CD4-positive, alpha-beta T cell treated with Interleukin-17A for 1 hour (primary cell): ENCODE measurements at regions not wholly inside any gene's neighbourhood (a gene's known extent, or its start where the extent isn't known, plus 50 kb on each side); places are given as distances from the start of the nearest gene placed in this dataset.

ENCODE experiments used
- DNase-seq: peaks from one replicate; pipeline ENCODE4 v3.0.0-alpha.2; 2020

DNA sequence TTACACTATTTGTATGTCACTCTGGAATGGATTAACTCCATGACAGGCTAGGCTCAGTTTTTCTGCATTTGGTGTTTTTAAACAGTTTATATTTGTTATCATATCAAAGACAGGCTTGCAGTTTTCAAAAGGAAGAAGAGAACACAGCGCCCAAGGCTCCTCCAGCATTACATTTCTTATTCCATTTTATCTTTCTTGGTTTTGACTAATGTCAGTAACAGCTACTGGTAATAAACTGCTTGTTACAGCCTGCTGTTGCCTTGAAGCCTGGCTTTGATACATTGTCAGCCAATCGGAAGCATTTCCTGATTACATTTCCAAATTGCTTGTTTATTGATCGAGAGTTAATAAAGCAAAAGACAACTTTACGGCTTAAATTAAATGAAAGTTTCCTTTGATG is 166.0 kb upstream of the MDFIC start:
- DNase-seq = no peak

DNA sequence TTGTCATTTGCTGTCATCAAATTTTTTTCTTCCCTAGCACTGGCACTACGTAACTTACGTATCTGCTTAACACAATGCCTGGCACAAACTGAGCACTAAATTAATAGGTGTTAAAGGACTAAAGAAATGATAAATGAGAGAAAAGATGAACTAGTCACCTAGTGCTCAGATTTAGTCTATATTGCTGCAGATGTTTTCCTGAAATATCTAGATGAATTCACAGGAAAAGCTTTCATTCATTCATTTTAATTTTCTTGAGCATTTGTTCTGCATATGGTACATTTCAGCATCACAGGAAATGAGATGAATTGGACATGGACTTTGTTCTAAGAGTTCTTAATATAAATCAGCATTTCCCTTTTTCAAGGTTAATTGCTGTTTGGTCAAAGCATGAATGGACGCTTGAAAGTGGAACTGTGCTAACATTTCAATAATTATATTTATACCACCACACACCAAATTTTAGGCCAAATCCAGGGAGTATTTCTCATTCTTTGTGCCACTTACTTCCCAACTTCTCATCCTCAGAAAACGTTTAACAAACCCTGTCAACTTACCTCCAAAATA is 163.2 kb upstream of the MDFIC start:
- DNase-seq = no peak

DNA sequence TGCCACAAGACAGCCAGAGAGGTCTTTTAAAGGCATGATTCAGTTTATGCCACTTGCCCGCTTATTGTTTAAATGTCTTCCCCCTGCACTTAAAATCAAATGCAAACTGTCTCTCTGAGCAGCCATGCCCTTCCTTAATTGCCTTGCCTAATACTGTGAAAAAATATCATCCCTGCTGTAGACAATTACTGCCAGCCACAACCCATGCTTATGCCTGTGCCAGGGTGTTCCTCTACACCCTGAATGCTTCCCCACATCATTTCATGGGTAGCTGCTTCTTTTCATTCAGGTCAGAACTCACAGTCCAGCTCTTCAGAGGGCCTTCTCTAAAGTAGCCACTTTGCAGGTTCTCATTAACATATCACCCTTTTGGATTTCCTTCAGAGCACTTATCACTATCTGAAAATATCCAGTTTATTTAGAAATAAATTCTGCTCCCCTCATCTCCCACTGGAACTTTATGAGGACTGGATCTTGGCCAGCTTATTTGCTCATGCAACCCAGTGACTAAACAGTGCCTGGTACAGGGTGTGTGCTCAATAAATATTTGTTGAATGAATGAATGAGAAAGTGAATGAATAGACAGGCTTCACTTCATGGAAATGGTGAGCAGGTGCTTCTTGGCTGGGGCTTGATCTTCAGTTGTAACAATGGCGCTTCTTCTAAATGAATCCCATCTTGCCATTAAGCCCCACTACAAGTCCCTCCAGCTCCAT is 162.4 kb upstream of the MDFIC start:
- DNase-seq = no peak

DNA sequence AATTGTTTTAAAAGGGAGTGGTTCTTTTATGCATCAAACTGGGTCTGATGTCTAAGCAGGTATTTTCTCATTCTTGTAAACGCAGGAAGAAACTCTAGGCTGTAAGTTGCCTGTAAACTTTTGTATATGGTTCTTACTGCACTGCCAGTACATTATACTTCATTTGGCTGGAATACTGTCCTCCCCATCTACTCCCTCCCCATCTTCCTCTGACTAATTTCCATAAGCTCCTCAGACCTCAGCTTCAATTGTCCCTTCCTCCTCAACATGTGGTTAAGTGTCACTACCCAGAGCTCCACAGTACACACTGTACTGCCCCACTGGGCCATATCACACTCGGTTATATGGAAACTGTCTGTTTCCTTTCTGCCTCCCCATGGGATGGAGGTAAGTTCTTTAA is 161.4 kb upstream of the MDFIC start:
- DNase-seq = no peak

DNA sequence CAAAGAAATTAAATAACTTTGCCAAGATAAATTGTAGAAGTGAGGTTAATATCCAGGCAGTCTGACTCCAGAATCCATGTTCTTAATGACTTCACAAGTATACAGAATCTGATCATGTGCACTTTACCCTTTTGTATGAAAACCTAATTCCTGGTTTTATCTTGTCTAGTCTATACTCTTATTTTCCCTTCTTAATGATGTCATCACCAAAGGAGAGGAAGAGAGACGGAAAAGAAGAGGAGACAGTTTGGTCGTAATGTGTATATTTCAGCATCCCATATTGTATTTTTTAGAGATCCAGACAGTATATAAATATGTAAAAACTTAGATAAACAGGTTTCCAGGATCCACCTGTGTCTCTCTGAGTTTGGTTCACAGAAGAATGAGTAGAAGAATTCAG is 159.9 kb upstream of the MDFIC start:
- DNase-seq = no peak

DNA sequence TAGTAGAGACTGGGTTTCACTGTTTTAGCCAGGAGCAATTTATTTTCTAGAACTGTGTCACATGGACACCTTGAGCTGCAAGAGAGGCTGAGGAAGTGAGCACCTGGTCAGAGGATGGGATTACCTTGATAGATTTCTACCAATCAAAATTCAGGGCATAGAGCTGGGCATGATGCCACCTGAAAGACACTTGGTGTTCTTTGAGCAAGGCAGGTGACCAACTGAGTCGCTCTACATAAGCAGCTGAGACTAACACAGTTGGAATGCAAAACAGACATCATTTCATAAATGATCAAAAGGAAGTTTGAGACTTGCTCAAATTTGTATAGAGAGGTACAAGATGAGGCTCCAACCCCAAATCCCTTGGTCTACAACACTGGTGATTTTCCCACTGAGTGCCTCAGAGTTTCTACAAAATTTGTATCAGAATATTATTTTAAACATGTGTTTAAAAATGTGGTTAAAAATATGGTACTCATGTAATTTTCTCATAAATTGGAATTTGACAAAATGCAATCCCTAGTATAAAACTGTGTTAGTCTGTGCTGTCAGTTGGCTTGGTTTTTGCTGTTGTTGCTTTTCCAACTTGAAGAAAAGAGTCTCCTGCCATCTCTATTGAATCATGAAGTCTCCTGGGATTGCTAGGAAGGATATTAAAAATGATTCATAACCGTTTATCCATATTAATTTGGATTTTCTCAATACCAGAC is 156.4 kb upstream of the MDFIC start:
- no peak for DNase-seq

DNA sequence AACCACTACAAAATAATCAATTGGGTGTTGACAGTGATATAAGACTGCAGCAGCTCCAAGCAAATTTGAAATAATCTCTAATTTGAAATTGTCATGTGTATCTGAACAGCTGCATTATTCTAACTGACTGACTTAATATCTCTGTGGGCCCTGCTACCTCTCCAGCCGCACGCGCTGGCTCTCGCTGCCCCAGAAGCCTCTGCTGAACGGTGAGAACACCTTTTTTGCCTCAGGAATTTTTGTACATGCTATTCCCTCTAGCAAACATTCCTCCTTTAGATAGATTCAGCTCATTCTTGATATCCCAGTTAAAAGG is 155.9 kb upstream of the MDFIC start:
- DNase-seq = no peak

DNA sequence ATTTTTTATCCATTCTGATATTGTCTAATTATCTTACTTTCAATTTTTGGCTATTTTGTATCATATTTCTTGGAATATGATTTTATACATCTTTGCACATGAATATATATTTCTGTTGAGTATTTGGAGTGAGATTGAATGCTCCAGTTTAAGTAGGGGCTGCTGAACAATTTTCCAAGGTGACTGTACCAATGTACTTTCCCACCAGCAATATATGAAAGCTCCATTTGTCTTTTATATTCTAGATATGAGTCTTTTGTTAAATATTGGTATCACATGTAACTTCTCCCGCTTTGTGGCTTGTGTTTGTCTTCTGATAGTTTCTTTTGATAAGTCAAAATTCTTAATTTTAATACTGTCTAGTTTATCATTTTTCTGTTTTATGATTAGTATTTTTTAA is 144.6 kb upstream of the MDFIC start:
- DNase-seq = no peak

DNA sequence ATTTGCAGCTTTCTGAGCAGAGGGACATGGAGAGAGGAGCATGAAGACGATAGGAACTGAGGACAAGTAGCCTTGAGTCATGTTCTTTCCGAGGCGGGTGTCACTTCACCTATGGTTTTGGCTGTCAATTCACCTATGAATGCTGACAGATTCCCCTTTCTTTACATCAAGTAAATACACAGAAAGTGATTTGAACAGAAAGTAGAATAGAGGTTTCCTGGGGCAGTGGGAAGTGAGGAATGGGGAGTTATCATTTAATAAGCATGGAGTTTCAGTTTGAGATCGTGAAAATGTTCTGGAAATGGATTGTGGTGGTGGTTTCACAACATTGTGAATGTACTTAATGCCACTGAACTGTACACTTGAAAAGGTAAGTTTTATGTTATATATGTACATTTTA is 138.4 kb upstream of the MDFIC start:
- no peak for DNase-seq

DNA sequence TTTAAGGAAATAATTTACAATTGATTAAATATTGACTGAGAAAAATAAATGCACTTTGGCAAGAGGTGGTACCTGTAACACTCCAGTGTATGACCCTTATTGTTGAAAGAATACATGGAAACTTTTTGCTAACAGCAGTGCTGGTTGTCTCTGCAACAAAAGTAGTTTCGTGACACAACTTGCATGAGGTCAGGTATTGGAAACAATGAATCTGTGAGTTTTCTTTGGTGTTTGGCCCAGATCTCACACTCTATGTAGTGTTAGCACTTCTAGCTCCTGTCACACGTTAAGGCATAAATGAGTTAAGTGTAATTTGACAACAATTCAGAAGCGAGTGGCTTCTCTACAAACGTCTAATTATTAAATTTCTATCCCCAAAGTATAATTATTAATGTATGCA is 137.7 kb upstream of the MDFIC start:
- no peak for DNase-seq

DNA sequence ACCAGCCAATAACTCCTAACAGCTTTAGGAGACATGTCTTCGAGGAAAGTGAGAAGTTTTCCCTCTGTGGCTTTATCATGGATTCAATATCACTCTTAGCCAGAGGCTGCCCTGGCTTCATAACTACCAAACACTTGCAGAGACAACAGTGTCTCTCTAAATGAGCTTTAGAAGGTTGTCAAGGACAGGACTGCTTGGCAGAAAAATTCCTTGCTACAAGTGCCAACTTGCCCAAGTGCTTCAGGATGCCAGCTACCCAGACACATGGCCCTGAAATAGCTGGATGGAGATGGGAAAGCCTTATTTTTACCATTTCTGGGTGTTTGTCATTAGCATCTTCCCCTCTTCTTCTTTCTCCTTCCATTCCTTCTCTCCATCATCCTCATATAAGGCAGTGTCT is 137.1 kb upstream of the MDFIC start:
- DNase-seq = no peak

DNA sequence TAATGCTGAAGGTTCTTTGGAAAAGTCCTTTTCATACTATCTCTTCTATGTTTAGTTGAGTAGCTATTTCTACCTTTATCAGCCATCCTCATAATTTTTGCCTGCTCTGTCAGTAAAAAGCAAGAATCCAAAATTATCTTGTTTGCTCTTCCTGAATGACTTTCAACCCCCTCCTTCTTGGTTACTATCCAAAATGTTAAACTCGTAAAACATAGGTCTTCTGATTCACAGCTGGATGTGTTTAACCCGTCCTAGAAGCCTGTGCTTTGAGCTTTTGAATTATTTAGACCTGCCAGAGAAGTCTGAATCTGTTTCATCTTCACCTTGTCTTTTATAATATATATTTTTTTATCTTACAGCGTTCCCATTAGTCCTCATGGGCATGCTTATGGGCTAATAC is 136.4 kb upstream of the MDFIC start:
- no peak for DNase-seq

DNA sequence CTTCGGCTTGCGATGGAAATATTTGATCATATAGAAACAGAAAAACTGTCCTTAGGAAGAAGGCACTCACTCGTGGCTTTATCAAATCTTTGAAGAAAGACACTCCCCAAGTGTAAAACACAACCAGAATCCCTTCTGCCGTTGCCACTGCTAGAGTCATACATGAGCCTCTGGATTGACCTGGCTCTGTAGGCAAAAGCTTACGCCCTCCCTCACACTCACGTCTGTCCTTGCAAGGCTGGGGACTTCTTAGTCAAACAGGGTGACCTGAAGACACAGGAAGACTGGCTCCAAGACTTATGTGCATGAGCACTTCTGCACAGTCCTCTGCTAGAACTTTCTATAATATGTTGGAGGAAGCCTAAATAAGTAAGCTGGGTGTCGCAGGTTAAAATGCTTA is 135.4 kb upstream of the MDFIC start:
- no peak for DNase-seq

DNA sequence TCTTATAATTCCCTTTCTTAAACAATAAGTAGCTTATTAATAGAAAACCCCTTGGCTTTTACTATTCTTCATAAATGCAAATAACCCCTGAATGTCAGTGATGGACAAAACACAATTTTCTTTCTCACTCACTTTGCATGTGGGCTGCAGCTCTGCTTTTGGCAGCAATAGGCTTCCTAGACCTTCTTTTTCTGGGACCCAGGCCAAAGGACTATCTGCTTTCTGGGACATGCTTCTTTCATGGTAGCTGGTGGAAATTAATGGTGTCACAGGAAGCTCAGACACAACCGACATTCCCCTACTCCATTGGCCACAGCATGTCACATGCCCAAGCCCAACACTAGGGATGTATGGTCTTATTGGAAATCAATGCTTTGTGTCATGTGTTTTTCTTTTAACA is 134.3 kb upstream of the MDFIC start:
- no peak for DNase-seq

DNA sequence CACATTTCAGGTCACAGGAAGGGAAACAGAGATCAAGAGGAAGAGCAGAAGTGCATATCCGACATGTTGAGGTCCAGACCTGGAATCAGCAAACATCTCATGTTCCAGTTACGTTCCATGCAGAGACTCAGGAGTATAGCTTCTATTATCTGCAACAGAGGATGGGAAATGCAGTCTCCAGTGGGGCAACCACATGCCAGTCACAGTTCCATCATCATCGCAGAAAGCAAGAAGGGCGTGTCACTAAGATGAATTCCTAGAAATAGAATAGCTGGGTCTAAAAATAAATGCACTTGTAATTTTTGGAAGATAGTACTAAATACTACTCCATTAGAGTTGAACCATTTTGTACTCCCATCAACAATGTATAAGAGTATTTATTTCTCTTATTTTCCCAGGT is 133.2 kb upstream of the MDFIC start:
- no peak for DNase-seq

DNA sequence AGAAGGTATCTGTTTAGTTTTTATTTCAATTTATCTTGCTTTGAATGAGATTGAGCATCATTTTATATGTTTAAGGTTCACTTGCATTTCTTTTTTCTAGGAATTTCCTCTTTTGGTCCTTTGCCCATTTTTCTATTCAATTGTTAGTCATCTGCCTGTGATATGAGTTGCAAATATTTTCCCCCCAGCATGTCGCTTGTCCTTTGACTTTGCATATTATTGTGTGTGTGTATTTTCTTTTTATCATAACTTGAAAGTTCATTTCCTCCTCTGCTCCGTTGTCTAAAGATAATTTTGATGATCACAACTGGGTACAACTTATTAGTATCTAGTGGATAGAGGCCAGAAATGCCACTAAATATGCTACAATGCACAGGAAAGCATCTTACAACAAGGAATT is 132.7 kb upstream of the MDFIC start:
- no peak for DNase-seq

DNA sequence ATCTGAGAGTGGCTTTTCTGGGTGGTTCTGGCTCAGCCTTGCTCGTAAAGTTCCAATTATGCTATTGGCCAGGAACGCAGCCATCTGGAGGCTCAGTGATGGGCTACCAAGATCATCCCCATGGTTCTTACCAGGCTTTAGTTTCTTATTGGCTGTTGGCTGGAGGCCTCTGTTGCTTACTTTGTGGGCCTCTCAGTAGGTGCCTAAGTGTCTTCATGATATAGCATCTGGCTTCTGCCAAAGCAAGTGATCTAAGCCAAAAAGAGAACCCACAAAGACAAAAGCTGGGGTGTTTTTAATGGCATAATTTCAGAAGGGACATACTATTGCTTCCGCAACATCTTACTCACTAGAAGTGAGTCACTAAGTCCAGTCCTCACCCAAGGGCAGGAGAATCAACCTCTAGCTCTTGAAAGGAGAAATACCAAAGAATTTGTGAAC is 132.0 kb upstream of the MDFIC start:
- DNase-seq = no peak

DNA sequence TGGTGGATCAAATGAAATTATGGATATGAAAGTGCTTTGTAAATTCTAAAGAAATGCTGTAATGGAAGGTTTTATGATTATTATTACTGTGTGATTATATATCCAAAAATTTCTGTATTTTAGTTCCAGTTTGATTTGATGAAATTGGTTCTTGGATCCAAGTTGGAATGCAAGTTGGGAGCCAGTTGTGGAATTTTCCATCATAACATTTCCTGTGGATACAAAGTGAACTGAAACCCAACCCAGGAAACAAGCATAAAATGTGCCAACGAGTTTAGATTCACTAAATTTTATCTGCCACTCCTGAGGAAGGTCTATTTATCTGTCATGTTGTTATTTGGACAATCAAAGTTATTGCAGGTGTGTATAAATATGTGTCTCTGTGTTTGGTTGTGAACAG is 131.4 kb upstream of the MDFIC start:
- DNase-seq = no peak

DNA sequence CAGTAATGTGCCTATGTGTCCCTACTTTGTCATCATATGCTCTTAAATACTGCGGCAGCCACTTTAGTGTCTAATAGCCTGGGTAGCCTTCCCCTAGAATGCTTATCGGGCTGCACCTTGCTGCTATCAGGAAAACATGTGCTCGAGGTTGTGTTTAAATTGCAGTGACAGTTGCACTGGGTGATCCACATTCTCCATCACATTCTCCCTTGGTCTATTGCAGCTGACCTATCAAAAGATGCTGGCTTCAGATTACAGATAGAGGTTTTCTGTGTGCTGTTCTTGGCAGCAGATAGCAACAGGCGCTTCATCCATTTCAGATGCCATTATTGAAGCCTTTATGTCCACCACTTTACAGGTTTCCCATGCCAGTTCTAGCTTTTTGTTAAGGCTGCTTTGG is 130.1 kb upstream of the MDFIC start:
- no peak for DNase-seq

DNA sequence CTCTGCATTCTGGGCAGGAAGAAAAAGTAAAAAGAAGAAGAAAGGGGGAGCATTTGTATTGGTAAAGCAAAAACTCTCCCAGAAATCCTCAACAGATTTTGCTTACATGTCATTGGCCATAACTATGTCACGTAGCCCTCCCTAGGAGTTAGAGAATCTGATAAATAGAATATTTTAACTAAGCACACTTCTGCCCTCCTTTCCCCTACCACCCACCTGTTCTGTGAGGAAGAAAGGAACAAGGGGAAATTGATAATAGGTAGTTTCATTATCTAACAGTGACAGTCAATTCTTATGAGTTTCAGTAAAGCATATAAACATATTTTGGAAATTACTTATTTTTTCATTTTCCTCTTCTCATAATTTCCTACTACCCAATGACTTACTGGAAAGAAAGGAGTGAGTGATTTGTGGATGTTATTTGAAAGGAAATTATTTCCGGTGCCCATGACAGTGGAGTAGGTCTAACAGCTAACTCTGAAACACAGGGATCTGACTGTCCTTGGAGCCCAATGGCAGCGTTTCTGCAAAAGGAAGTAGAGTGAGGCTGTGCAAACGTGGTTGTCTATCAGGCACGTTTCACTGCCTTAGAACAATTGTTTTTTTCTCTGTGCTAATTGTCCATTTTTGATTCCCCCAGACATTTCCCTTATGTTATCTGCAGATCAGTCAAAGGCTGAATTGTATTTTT is 128.6 kb upstream of the MDFIC start:
- no peak for DNase-seq

DNA sequence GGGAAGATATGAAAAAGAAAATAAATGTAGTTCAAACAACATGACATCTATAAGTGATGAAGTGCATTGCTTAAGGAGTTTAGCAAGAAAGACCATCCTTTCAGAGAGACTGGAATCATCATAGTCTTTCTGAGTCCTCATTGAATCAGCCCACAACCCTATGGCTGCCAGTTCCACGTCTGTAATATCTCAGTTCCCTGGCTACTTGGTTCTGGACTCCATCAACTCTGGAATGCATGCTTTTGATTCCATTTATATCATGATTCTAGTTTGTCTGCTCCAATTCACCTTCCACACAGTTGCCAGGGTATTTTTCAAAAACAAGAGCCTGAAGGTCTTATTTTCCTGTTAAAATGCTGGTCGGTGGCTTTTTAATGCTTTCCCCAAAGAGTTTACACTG is 126.4 kb upstream of the MDFIC start:
- no peak for DNase-seq

DNA sequence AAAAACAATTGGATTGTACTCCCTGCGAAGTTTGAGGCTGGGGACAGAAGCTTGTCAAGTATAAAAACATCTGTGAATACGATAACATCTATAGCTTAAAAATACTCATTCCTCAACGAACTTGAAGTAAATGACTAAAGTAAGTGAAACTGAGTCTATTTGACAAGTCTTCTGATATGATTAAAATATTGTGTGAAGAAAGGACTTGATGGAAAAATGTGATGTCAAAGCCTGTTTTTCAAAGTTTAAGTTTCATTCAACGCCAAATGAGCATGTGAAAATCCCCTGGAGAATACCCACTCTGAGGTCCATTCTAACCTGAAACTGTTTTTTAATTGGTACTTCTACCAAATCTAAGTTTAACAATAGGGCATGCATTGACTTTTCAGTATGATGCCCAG is 122.3 kb upstream of the MDFIC start:
- DNase-seq = no peak

DNA sequence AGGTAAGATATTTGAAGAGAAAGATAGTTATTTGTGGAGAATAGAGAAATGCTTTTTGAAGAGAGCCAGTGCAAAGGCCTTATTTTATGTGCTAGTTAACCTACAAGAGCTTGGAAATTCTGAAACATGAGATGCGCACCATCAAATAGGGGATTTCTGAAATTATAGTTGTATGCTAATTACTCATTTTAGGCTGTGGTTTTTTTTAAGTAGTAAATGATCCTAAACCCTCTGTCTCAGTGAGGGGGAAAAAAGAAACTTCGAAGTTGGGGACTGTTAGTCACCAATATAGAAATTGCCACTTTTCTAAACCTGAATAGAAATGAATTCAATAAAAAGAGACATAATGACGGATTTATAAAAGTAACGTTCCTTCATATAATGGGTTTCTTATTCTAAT is 119.3 kb upstream of the MDFIC start:
- no peak for DNase-seq

DNA sequence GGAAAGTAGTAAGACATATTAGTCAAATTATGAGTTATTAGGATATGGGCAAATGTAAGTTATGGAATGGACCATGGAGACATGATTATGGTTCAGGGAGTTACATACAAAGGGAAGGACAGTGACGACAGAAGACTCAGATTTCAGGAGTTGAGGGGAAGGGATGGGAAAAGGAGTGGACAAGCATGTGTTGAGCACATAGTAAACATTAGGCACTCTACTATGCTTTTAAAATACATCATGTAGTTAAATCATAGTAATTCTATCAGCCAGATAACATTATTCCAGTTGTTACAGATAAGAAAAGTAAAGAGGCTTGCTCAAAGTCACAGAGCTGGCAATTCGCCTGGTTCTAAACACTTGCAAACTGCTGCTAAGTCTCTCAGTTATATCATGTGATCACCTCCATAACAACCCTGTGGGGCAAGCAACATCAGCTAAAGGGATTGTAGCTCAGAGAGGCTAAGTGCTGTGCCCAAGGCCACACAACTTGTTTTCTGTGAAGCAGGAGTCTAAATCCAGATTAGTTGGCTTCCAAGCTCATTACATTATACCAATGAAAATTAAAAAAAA is 115.2 kb upstream of the MDFIC start:
- no peak for DNase-seq
